Gastroesophageal sphincter (tissue), 4 donors: ENCODE measurements at regions not wholly inside any gene's neighbourhood (a gene's known extent, or its start where the extent isn't known, plus 50 kb on each side); places are given as distances from the start of the nearest gene placed in this dataset.

Experiments used
- ATAC-seq: fragments of 150-250 bp; one replicate; pipeline ENCODE4 v1.9.1; 2016; ENCODE audit warnings: mild to moderate bottlenecking, moderate library complexity
- H3K27ac ChIP-seq, 4 donors: fragments of 200-600 bp; sonication (generic) in 3 of 4; 1 replicate in 3 of 4; 2 replicates in 1 of 4; pipeline ENCODE4 v1.5.1; 2016 to 2019
- H3K27me3 ChIP-seq: fragments of 200-600 bp; sonication (generic); one replicate; pipeline ENCODE4 v1.5.1; 2019
- H3K36me3 ChIP-seq, 2 donors: fragments of 200-600 bp; sonication (generic); one replicate each; pipeline ENCODE4 v1.5.1; 2019; ENCODE audit warnings: control low read depth in 1 of 2
- H3K4me1 ChIP-seq, 3 donors: fragments of 200-600 bp; sonication (generic); 1 replicate in 2 of 3; 2 replicates in 1 of 3; pipeline ENCODE4 v1.5.1; 2016 to 2019; ENCODE audit warnings: control low read depth in 2 of 3
- H3K4me3 ChIP-seq, 2 donors: fragments of 200-600 bp; sonication (generic); one replicate each; pipeline ENCODE4 v1.5.1; 2019; ENCODE audit warnings: mild to moderate bottlenecking in 1 of 2, moderate library complexity in 1 of 2
- H3K9me3 ChIP-seq, 3 donors: fragments of 200-600 bp; sonication (generic); one replicate each; pipeline ENCODE4 v1.5.1; 2017 to 2019; ENCODE audit warnings: control low read depth in 2 of 3
- EP300 ChIP-seq: sonication (generic); formaldehyde crosslinking; IDR thresholded peaks from one replicate; pipeline ENCODE4 v1.6.1; 2017; ENCODE audit warnings: antibody characterized with exemption, mild to moderate bottlenecking
- POLR2A ChIP-seq, 2 donors: fragments of 450-650 bp; IDR thresholded peaks; one replicate each; pipeline ENCODE4 v1.6.1; 2017; ENCODE audit warnings: antibody characterized with exemption in 2 of 2, mild to moderate bottlenecking in 2 of 2, moderate library complexity in 1 of 2
- POLR2AphosphoS5 ChIP-seq: sonication (generic); formaldehyde crosslinking; IDR thresholded peaks from one replicate; pipeline ENCODE4 v1.6.1; 2017; ENCODE audit warnings: antibody characterized with exemption
- WGBS, 2 donors: methylation state at CpG; one replicate each; pipeline ENCODE4 v1.1.5; 2018; ENCODE audit warnings: low coverage in 1 of 2; 5-methylcytosine and 5-hydroxymethylcytosine counted together
- TF ChIP-seq, protein P1 (sequence below), 4 experiments: fragments of 200-600 bp in 2 of 4; fragments of 450-650 bp in 2 of 4; sonication (generic) in 1 of 4; IDR thresholded peaks; one replicate each; pipeline ENCODE4 v1.5.1; 2017 to 2019; ENCODE audit warnings: antibody characterized with exemption in 4 of 4, mild to moderate bottlenecking in 2 of 4, moderate library complexity in 2 of 4

DNA sequence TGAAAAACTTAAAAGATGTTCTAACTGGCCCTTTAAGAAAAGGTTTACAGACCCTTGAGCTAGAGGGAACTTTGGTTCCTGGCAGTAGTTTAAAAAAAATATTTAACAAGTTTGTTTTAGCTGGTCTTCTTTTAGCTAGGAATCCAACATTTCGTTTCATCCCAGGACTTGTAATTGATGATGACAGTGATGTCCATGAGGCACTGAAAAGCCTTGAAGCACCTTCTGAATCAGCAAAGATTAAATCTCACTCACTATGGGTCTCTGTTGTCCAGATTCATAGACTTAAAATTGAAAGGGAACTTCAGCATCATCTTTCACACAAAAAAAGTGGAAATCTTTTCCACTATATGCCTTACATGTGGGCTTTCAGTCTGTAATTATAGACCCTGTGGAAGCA is 102.9 kb upstream of the ETAA1 start:
- 21 to 29% methylated on average over 1 of the region's 1 CpG for WGBS, 2 donors
- H3K27me3 ChIP-seq, result no peaks in the 10 kb centered on the region
- no peak overlapping the region for H3K27ac ChIP-seq
- H3K4me3 ChIP-seq, result no peak overlapping the region
- no peaks in the 10 kb centered on the region for H3K36me3 ChIP-seq
- H3K4me1 ChIP-seq, result peaks cover 0 to 11% (median 0%) of the 10 kb centered on the region in 3 donors
- no peaks in the 10 kb centered on the region for H3K9me3 ChIP-seq
- ATAC-seq, result no peak
- TF ChIP-seq POLR2A (IDR thresholded peaks at IDR 0.05), result no peak
- no peak for TF ChIP-seq EP300
- TF ChIP-seq POLR2AphosphoS5, result no peak
- TF ChIP-seq, protein P1, sequence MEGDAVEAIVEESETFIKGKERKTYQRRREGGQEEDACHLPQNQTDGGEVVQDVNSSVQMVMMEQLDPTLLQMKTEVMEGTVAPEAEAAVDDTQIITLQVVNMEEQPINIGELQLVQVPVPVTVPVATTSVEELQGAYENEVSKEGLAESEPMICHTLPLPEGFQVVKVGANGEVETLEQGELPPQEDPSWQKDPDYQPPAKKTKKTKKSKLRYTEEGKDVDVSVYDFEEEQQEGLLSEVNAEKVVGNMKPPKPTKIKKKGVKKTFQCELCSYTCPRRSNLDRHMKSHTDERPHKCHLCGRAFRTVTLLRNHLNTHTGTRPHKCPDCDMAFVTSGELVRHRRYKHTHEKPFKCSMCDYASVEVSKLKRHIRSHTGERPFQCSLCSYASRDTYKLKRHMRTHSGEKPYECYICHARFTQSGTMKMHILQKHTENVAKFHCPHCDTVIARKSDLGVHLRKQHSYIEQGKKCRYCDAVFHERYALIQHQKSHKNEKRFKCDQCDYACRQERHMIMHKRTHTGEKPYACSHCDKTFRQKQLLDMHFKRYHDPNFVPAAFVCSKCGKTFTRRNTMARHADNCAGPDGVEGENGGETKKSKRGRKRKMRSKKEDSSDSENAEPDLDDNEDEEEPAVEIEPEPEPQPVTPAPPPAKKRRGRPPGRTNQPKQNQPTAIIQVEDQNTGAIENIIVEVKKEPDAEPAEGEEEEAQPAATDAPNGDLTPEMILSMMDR (IDR thresholded peaks at IDR 0.05), result no peak

DNA sequence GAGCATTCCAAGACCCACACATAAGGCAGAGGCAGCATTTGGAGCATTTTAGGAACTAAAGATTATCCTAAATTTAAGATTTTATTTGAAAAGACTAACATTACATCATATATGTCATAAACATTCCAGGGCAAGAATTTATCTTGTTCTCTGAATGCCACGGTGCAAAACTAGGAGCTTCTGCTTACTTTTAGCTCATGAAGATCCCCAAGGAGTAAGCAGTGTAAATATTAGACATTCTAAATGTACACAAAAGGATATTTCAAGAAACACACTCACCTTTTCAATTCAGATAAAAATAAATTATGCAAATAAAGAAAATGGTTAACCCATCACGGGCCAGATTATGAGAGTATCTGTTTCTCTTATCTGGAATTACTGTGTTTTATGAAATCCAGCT is 101.7 kb upstream of the ETAA1 start:
- TF ChIP-seq, protein P1 (IDR thresholded peaks at IDR 0.05), result no peak
- TF ChIP-seq POLR2A (IDR thresholded peaks at IDR 0.05) (no peak), POLR2AphosphoS5 (no peak), EP300 (no peak)
- Histone ChIP-seq H3K27me3 (no peaks in the 10 kb centered on the region), H3K27ac (no peak overlapping the region), H3K9me3 (no peaks in the 10 kb centered on the region), H3K36me3 (no peaks in the 10 kb centered on the region), H3K4me1 (peaks cover 0 to 11% (median 0%) of the 10 kb centered on the region in 3 donors), H3K4me3 (no peak overlapping the region)
- ATAC-seq, result no peak
- 24 to 43% methylated on average over 2 of the region's 2 CpGs for WGBS, 2 donors

DNA sequence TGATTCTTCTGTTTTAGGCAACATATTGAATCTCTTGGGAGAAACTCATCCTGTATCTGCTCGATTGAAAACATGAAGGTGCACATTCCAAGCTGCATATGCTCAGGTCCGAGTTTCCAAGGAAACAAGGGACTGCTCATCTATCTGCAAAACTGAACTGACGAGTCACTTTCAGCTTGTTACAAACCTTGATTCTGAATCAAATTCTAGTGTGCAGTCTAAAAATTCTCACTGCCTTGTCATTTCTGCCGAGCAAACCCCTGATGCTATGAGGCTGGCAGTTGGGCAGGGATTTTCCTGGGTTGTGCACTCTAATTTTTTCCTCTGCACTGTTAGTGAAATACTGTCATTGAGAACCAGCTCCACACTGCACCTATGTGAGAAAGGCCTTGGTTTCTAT is 101.3 kb upstream of the ETAA1 start:
- H3K9me3 ChIP-seq, result no peaks in the 10 kb centered on the region
- H3K27me3 ChIP-seq, result no peaks in the 10 kb centered on the region
- peaks cover 0 to 11% (median 0%) of the 10 kb centered on the region in 3 donors for H3K4me1 ChIP-seq
- TF ChIP-seq EP300 (no peak), POLR2AphosphoS5 (no peak), POLR2A (IDR thresholded peaks at IDR 0.05) (no peak)
- TF ChIP-seq, protein P1 (IDR thresholded peaks at IDR 0.05), result no peak
- WGBS, 2 donors, result 38 to 61% methylated on average over 3 to 4 of the region's 4 CpGs
- no peak for ATAC-seq
- no peaks in the 10 kb centered on the region for H3K36me3 ChIP-seq
- H3K4me3 ChIP-seq, result no peak overlapping the region
- H3K27ac ChIP-seq, result no peak overlapping the region

- TF ChIP-seq POLR2AphosphoS5, result no peak
- no peak for TF ChIP-seq POLR2A (IDR thresholded peaks at IDR 0.05)
- no peak for TF ChIP-seq EP300
- TF ChIP-seq, protein P1 (IDR thresholded peaks at IDR 0.05), result no peak
- Histone ChIP-seq H3K36me3 (no peaks in the 10 kb centered on the region), H3K4me1 (no peaks in the 10 kb centered on the region), H3K9me3 (no peaks in the 10 kb centered on the region), H3K27me3 (no peaks in the 10 kb centered on the region), H3K4me3 (no peak overlapping the region), H3K27ac (no peak overlapping the region)
- ATAC-seq, result no peak
- WGBS, 2 donors, result 91 to 98% methylated on average over 5 to 6 of the region's 6 CpGs
Observed at GRCh38 chr2:67304300-67304890, 92.7 kb upstream of the ETAA1 start.

GRCh38 chr2:67309281-67309680 is 87.9 kb upstream of the ETAA1 start:
- 81 to 95% methylated on average over 1 of the region's 1 CpG for WGBS, 2 donors

More at GRCh38 chr2:67309281-67309680, 87.9 kb upstream of the ETAA1 start:
- H3K27me3 ChIP-seq, result no peaks in the 10 kb centered on the region
- H3K4me1 ChIP-seq, result peaks cover 0 to 15% (median 3%) of the 10 kb centered on the region in 3 donors
- H3K4me3 ChIP-seq, result no peak overlapping the region
- no peaks in the 10 kb centered on the region for H3K36me3 ChIP-seq
- peak; percentile 50 for ATAC-seq
- TF ChIP-seq POLR2AphosphoS5 (no peak), POLR2A (IDR thresholded peaks at IDR 0.05) (no peak), EP300 (no peak)
- TF ChIP-seq, protein P1 (IDR thresholded peaks at IDR 0.05), result no peak
- no peak overlapping the region for H3K27ac ChIP-seq
- H3K9me3 ChIP-seq, result no peaks in the 10 kb centered on the region
